ENCODE measurements at regions not wholly inside any gene's neighbourhood (a gene's known extent, or its start where the extent isn't known, plus 50 kb on each side); places are given as distances from the start of the nearest gene placed in this dataset.
A peak's percentile ranks its signal among the peaks of the same experiment; 100 is the strongest.

DNA sequence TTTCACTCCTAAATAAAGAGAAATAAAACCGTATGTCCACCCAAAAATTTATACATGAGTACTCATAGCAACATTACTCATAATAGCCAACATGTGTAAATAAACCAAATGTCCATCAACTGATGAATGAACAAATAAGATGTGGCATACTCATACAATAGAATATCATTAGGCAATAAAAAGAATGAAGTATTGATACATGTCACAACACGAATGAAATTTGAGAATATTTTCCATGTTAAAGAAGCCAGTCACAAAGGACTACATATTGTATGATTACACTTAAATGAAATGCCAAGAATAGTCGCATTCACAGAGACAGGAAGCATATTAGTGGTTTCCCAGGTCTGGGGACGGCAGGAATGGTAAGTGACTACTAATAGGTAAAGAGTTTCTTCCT, 869.2 kb downstream of the IGSF11 start:
- 56 to 86% (median 69%) methylated on average over 4 of the region's 4 CpGs for WGBS, 5 donors
- TF ChIP-seq POLR2A (IDR thresholded peaks at IDR 0.05) (no peak), POLR2AphosphoS5 (IDR thresholded peaks at IDR 0.05) (no peak), EP300 (IDR thresholded peaks at IDR 0.05) (no peak)
- TF ChIP-seq, protein P1, sequence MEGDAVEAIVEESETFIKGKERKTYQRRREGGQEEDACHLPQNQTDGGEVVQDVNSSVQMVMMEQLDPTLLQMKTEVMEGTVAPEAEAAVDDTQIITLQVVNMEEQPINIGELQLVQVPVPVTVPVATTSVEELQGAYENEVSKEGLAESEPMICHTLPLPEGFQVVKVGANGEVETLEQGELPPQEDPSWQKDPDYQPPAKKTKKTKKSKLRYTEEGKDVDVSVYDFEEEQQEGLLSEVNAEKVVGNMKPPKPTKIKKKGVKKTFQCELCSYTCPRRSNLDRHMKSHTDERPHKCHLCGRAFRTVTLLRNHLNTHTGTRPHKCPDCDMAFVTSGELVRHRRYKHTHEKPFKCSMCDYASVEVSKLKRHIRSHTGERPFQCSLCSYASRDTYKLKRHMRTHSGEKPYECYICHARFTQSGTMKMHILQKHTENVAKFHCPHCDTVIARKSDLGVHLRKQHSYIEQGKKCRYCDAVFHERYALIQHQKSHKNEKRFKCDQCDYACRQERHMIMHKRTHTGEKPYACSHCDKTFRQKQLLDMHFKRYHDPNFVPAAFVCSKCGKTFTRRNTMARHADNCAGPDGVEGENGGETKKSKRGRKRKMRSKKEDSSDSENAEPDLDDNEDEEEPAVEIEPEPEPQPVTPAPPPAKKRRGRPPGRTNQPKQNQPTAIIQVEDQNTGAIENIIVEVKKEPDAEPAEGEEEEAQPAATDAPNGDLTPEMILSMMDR (IDR thresholded peaks at IDR 0.05): no peak
- intact Hi-C loops (cut with DNase I; ENCODE audit: low total_unique reads): no loop called here
- Histone ChIP-seq H3K9me3 (peaks cover 0 to 15% (median 9%) of the 10 kb centered on the region in 4 donors), H3K27ac (no peak overlapping the region), H3K4me1 (no peaks in the 10 kb centered on the region), H3K27me3 (no peaks in the 10 kb centered on the region), H3K4me3 (no peak overlapping the region), H3K36me3 (no peaks in the 10 kb centered on the region)
- no peak for DNase-seq

DNA sequence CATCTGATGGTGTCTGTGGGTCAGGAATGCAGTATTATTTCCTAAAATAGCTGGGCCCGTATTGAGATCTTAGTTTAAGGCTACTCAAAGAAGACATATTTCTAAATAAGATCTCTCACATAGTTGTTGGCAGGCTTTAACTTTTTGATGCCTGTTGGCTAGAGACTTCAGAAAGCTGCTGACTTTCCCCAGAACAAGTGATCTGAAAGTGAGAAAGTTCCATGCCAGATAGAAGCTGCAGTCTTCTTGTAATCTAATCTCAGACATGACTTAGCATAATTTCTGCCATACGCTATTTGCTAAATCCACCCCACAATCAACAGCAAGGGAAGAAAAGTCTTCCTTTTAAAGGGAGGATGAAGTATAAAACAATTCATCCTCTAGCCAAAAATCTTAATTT, 867.1 kb downstream of the IGSF11 start:
- Histone ChIP-seq H3K36me3 (no peaks in the 10 kb centered on the region), H3K4me1 (no peaks in the 10 kb centered on the region), H3K4me3 (no peak overlapping the region), H3K27me3 (no peaks in the 10 kb centered on the region), H3K27ac (no peak overlapping the region), H3K9me3 (peaks cover 0 to 20% (median 7%) of the 10 kb centered on the region in 4 donors)
- WGBS, 5 donors: 38 to 48% (median 44%) methylated on average over 2 of the region's 2 CpGs
- intact Hi-C loops (cut with DNase I; ENCODE audit: low total_unique reads): no loop called here
- TF ChIP-seq, protein P1 (IDR thresholded peaks at IDR 0.05): no peak
- TF ChIP-seq POLR2A (IDR thresholded peaks at IDR 0.05): no peak
- TF ChIP-seq POLR2AphosphoS5 (IDR thresholded peaks at IDR 0.05): no peak
- TF ChIP-seq EP300 (IDR thresholded peaks at IDR 0.05): no peak
- DNase-seq: no peak

DNA sequence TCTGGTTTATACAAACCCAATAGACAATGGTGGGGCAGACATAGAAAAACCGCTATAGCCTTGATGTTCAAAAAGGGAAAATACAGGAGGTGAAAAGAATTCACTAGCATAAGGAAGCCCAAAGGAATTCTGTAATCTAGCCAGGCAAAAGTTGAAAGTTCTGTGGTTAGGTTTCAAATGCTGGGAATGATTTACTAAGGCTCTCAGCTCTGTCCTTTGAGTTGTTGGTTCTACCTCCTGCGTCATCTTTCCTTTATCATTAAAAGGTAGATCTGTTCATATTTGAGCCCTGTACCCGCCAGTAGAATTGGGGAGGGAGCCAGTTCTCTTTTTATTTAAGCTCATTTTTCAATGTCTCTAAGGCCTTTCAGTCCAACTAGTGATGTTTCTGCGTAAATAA, 866.5 kb downstream of the IGSF11 start:
- intact Hi-C loops (cut with DNase I; ENCODE audit: low total_unique reads): no loop called here
- no peaks in the 10 kb centered on the region for H3K27me3 ChIP-seq
- TF ChIP-seq POLR2AphosphoS5 (IDR thresholded peaks at IDR 0.05) (no peak), POLR2A (IDR thresholded peaks at IDR 0.05) (no peak), EP300 (IDR thresholded peaks at IDR 0.05) (no peak)
- TF ChIP-seq, protein P1 (IDR thresholded peaks at IDR 0.05): no peak

DNA sequence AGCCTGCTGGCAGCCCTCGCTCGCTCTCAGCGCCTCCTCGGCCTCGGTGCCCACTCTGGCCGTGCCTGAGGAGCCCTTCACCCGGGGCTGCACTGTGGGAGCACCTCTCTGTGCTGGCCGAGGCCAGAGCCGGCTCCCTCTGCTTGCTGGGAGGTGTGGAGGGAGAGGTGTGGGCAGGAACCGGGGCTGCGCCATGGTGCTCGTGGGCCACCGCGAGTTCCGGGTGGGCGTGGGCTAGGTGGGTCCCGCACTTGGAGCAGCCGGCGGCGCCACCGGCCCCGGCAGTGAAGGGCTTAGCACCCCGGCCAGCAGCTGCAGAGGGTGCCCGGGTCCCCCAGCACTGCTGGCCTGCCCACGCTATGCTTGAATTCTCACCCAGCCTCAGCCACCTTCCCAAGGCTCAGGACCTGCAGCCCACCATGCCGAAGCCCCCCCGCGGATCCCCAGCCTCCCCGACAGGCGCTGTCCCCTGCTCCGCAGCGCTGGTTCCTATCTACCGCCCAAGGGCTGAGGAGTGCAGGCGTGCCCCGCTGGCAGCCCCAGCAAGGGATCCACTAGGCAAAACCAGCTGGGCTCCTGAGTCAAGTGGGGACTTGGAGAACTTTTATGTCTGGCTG, 863.3 kb downstream of the IGSF11 start:
- intact Hi-C loops (cut with DNase I; ENCODE audit: low total_unique reads): no loop called here
- WGBS, 5 donors: 93 to 96% (median 94%) methylated on average over 14 to 35 of the region's 35 CpGs
- no peak for TF ChIP-seq POLR2A (IDR thresholded peaks at IDR 0.05)
- no peak for TF ChIP-seq EP300 (IDR thresholded peaks at IDR 0.05)

More for the DNA sequence above, 866.5 kb downstream of the IGSF11 start:
- DNase-seq: peak in 1 of 2 donors; percentile 41
- no peak overlapping the region for H3K4me3 ChIP-seq
- no peak overlapping the region for H3K27ac ChIP-seq
- H3K9me3 ChIP-seq: peaks cover 0 to 14% (median 3%) of the 10 kb centered on the region in 4 donors
- 49 to 66% (median 63%) methylated on average over 4 of the region's 4 CpGs for WGBS, 5 donors
- no peaks in the 10 kb centered on the region for H3K4me1 ChIP-seq
- H3K36me3 ChIP-seq: no peaks in the 10 kb centered on the region

DNA sequence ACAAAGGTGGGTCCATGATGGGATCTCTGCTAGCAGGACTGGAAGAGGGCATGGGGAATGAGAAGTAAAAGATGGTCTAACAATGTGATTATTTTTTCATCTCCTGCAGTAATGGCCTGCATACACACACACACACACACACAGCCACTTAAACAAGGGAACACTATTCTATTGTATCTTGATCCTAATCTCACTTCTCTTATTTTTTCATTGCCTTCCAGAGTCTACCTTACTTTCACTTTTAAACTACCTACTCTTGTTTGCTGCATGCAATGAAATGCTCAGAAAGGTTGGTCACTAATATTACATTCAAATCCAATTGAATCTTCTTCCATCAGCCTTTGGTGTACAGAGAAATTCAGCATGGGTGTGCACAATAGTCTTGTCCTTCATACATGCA, 853.8 kb downstream of the IGSF11 start:
- TF ChIP-seq POLR2A (IDR thresholded peaks at IDR 0.05): no peak
- no peak for TF ChIP-seq POLR2AphosphoS5 (IDR thresholded peaks at IDR 0.05)
- no peak for TF ChIP-seq EP300 (IDR thresholded peaks at IDR 0.05)
- TF ChIP-seq, protein P1 (IDR thresholded peaks at IDR 0.05): no peak
- intact Hi-C loops (cut with DNase I; ENCODE audit: low total_unique reads): no loop called here

More for the DNA sequence above, 863.3 kb downstream of the IGSF11 start:
- peaks cover 0 to 13% (median 2%) of the 10 kb centered on the region in 4 donors for H3K9me3 ChIP-seq
- no peak overlapping the region for H3K4me3 ChIP-seq
- H3K36me3 ChIP-seq: no peaks in the 10 kb centered on the region
- H3K27me3 ChIP-seq: no peaks in the 10 kb centered on the region
- no peaks in the 10 kb centered on the region for H3K4me1 ChIP-seq
- no peak overlapping the region for H3K27ac ChIP-seq
- DNase-seq: no peak

More for the DNA sequence above, 853.8 kb downstream of the IGSF11 start:
- DNase-seq: no peak
- no peaks in the 10 kb centered on the region for H3K36me3 ChIP-seq
- no peaks in the 10 kb centered on the region for H3K9me3 ChIP-seq
- no peaks in the 10 kb centered on the region for H3K4me1 ChIP-seq
- no peak overlapping the region for H3K27ac ChIP-seq
- H3K4me3 ChIP-seq: no peak overlapping the region
- no peaks in the 10 kb centered on the region for H3K27me3 ChIP-seq
